GM12873 (cell line): ENCODE measurements at regions not wholly inside any gene's neighbourhood (a gene's known extent, or its start where the extent isn't known, plus 50 kb on each side); places are given as distances from the start of the nearest gene placed in this dataset.

Experiments used
- TF ChIP-seq, protein P1 (sequence below): IDR thresholded peaks from 2 replicates; pipeline ENCODE4 v1.5.1; 2012; ENCODE audit warnings: low read depth, mild to moderate bottlenecking, moderate library complexity, low read length, control low read depth; ENCODE audit not compliant: insufficient read depth; ENCODE audit errors: missing control alignments

DNA sequence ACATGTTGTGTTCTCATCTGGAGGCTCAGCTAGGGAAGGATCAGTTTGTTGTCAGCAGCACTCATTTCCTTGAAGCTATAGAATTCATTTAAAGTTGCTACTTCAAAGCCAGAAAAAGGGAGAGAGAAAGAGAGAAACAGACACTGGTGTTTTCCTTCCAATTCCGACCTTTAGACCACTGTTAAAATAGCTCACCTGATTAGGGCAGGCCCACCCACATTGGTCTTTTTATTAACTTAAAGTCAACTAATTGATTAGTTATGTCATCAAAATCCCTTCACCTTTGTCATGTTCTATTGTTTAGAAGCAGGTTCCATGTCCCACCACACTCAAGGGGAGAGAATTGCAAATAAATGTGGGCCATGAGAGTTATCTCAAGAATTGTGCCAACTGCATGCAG lies 560.2 kb downstream of the PCDH17 start:
- TF ChIP-seq, protein P1, sequence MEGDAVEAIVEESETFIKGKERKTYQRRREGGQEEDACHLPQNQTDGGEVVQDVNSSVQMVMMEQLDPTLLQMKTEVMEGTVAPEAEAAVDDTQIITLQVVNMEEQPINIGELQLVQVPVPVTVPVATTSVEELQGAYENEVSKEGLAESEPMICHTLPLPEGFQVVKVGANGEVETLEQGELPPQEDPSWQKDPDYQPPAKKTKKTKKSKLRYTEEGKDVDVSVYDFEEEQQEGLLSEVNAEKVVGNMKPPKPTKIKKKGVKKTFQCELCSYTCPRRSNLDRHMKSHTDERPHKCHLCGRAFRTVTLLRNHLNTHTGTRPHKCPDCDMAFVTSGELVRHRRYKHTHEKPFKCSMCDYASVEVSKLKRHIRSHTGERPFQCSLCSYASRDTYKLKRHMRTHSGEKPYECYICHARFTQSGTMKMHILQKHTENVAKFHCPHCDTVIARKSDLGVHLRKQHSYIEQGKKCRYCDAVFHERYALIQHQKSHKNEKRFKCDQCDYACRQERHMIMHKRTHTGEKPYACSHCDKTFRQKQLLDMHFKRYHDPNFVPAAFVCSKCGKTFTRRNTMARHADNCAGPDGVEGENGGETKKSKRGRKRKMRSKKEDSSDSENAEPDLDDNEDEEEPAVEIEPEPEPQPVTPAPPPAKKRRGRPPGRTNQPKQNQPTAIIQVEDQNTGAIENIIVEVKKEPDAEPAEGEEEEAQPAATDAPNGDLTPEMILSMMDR = no peak

DNA sequence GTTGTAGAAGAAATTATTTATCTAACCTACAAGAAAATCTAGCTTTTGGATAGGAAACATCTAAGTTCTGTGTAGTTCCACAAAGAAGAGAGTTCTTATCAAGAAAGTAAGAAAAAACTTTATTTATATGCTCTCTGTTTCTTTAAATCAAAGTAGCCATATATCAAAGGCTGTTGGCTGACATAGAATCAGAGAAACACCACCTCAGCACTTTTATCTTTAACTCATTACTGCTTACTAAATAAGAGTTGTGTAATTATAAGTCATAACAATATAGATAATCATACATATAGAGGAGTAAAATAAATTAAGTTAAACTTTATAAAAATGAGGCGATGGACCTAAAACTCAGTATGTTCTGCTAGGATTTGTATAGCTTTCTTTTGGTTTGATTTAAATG lies 570.6 kb downstream of the PCDH17 start:
- TF ChIP-seq, protein P1 = no peak

DNA sequence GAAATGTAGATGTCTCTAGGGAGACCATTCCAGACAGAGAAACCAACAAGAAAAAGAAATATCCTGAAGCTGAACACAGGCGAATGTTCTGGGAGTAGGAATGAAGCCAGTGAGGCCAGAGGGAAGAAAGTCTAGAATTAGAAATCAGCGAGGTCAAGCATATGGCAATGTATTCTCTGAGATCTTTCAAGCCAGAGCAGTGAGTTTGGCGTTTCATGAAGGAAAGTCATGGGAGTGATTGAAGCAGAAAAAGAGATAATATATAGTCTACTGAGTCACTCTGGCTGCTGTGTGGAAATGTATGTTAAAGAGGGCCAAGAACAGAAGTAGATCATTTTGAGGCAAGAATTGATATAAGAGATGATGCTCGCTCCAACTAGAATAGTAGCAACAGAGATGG lies 576.0 kb downstream of the PCDH17 start:
- TF ChIP-seq, protein P1 = no peak

DNA sequence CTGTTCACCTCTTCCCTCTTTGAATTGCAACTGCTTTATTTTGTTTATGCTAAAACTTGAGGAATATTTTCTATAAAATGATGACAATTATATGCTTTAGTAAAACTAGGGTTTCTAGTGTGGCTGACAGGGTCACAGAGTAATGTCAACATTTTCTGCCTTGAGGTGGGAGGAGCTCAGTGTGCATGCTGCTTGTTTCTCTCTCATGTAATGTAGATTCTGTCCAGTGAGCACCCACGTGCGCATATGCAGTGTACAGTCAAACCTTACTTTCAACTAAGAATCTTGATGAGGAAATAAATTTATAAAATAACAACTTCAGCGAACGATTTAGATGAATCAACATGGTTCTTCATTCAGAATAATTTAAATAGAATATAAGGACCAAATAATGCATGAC lies 603.9 kb downstream of the PCDH17 start:
- TF ChIP-seq, protein P1 = no peak

DNA sequence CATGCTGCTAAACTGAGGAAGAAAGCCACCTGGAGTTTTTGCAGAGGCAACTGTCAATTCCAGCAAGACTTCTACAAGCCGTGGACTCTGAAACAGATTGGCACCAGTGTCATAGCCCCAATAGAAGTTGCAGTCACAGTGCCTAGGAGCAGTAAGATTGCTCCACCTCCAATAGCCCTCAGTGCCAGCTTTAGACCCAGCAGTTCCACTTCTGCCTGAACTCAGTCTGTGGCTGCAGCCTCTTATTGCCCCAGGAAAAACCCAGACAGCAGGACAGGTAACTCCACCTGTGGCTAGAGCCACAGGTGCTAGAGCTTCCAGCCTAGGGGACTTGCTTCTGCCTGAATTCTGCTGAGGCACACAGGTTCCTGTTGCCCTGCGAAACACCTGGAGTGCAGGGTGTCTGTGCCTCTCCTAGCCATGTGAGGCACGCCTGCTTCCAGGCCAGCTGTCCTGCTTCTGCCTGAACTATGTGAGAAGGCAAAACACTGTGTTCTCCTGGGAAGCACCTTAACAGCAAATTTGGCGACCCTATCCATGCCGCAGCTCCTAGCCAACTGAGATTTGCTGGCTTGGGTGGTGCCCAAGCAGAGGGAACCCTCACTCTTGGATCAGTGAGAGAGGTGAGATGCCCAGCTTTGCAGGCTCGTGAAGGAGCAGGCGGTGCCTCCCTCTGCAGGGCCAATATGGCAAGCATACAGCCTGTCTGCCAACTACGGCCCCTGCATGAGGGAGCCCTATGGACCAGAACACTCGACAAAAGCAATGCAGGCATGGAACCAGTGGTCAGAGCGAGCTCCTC lies 607.6 kb downstream of the PCDH17 start:
- TF ChIP-seq, protein P1 = no peak

DNA sequence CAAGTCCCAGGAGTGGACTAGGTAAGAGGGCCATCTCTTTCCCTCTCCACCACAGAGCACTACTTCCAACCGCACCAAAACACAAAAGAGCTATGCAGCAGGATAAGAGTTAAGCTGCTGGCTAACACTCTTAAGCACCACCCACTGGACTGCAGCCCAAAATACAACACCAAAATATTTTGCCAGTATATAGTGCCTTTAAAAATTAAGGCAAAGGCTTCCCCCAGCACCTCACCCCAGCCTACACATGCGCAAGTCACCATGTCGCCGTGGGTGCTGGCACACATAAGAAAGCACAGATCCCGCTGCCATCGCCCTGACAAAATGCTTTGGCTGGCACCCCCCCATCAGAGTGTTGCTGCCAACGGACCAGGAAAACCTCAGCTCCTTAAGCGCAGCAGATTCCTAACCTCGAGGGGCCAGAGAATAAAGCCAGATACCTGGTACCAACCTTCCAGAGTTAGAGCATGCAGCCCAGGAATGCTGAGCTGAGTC lies 608.3 kb downstream of the PCDH17 start:
- TF ChIP-seq, protein P1 = no peak

DNA sequence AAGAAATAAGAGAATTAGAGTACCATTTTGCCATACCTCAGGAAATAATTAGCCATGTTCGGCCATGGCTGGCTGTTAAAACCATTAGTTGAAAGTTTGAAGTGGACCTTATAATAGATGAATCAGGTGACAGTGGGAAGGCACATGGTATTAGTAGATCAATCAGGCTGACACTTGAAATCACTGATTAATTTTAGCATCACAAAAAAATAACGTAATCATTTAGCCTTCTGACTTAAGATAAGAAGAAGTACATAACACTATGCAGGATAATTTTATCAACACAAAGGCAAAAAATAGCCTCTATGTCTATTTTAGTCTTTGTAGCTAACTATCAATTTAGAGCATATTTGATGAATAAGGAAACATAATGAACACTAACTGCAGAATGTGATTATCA lies 615.5 kb downstream of the PCDH17 start:
- TF ChIP-seq, protein P1 = no peak
